Lower lobe of right lung (tissue), 2 donors: ENCODE measurements at regions not wholly inside any gene's neighbourhood (a gene's known extent, or its start where the extent isn't known, plus 50 kb on each side); places are given as distances from the start of the nearest gene placed in this dataset.

Experiments used
- ATAC-seq, 2 donors: fragments of 200-7000 bp; cut with Tn5 transposase; one replicate each; pipeline ENCODE4 v1.9.1; 2020 to 2022; ENCODE audit warnings: mild to moderate bottlenecking in 2 of 2, moderate library complexity in 2 of 2
- DNase-seq: peaks from one replicate; pipeline ENCODE4 v3.0.0-alpha.2; 2020
- H3K27ac ChIP-seq: fragments of 200-600 bp; one replicate; pipeline ENCODE4 v1.8.0; 2022
- H3K27me3 ChIP-seq: fragments of 200-600 bp; one replicate; pipeline ENCODE4 v1.8.0; 2022; ENCODE audit warnings: low read depth
- H3K36me3 ChIP-seq: fragments of 200-600 bp; one replicate; pipeline ENCODE4 v1.8.0; 2022; ENCODE audit warnings: mild to moderate bottlenecking
- H3K4me1 ChIP-seq: fragments of 200-600 bp; one replicate; pipeline ENCODE4 v1.8.0; 2022
- H3K4me3 ChIP-seq: fragments of 200-600 bp; one replicate; pipeline ENCODE4 v1.8.0; 2022; ENCODE audit warnings: mild to moderate bottlenecking
- H3K9me3 ChIP-seq: fragments of 200-600 bp; one replicate; pipeline ENCODE4 v1.8.0; 2022
- CTCF ChIP-seq: fragments of 200-600 bp; IDR thresholded peaks from one replicate; pipeline ENCODE4 v1.8.0; 2022; ENCODE audit warnings: antibody characterized with exemption, mild to moderate bottlenecking
- intact Hi-C: fragments of 100-400 bp; cut with DNase I; formaldehyde crosslinking; loops from one replicate; pipeline ENCODE4 v1.11.0; 2022
- donor health status: DM: no; HTN: yes; CAD: no; lungs with severe emphysema.

- ATAC-seq (no peak), DNase-seq (no peak)
- Histone ChIP-seq H3K9me3 (no peaks in the 10 kb centered on the region), H3K4me3 (no peak overlapping the region), H3K27me3 (no peaks in the 10 kb centered on the region), H3K27ac (no peak overlapping the region), H3K36me3 (no peaks in the 10 kb centered on the region), H3K4me1 (no peaks in the 10 kb centered on the region)
- intact Hi-C loops: no loop called here
- TF ChIP-seq CTCF: no peak
These were observed 497.3 kb downstream of the MTRR start for GRCh38 chr5:8366266-8366665.

- H3K36me3 ChIP-seq: no peaks in the 10 kb centered on the region
- intact Hi-C loops: no loop called here
- no peak for ATAC-seq
- H3K9me3 ChIP-seq: no peaks in the 10 kb centered on the region
- no peak for DNase-seq
- no peak overlapping the region for H3K4me3 ChIP-seq
- no peak overlapping the region for H3K27ac ChIP-seq
- H3K4me1 ChIP-seq: no peaks in the 10 kb centered on the region
- no peak for TF ChIP-seq CTCF
- H3K27me3 ChIP-seq: no peaks in the 10 kb centered on the region
These were observed 507.5 kb downstream of the MTRR start for GRCh38 chr5:8376478-8376877.

GRCh38 chr5:8381972-8382371 is 513.0 kb downstream of the MTRR start:
- Histone ChIP-seq H3K27ac (no peak overlapping the region), H3K36me3 (no peaks in the 10 kb centered on the region), H3K27me3 (no peaks in the 10 kb centered on the region), H3K4me3 (no peak overlapping the region), H3K4me1 (no peaks in the 10 kb centered on the region), H3K9me3 (no peaks in the 10 kb centered on the region)
- no peak for TF ChIP-seq CTCF
- DNase-seq (no peak), ATAC-seq (no peak)
- intact Hi-C loops: no loop called here

- no peaks in the 10 kb centered on the region for H3K9me3 ChIP-seq
These were observed 513.5 kb downstream of the MTRR start for GRCh38 chr5:8382456-8382855.

GRCh38 chr5:8383616-8384015 is 514.7 kb downstream of the MTRR start:
- no peaks in the 10 kb centered on the region for H3K4me1 ChIP-seq
- H3K27ac ChIP-seq: no peak overlapping the region
- H3K4me3 ChIP-seq: no peak overlapping the region
- H3K27me3 ChIP-seq: no peaks in the 10 kb centered on the region
- no peaks in the 10 kb centered on the region for H3K9me3 ChIP-seq
- TF ChIP-seq CTCF: no peak
- intact Hi-C loops: no loop called here
- DNase-seq (no peak), ATAC-seq (no peak)
- no peaks in the 10 kb centered on the region for H3K36me3 ChIP-seq

More at GRCh38 chr5:8382456-8382855, 513.5 kb downstream of the MTRR start:
- no peaks in the 10 kb centered on the region for H3K36me3 ChIP-seq
- H3K27me3 ChIP-seq: no peaks in the 10 kb centered on the region
- DNase-seq (no peak), ATAC-seq (no peak)
- H3K4me3 ChIP-seq: no peak overlapping the region
- H3K27ac ChIP-seq: no peak overlapping the region
- intact Hi-C loops: no loop called here
- H3K4me1 ChIP-seq: no peaks in the 10 kb centered on the region
- no peak for TF ChIP-seq CTCF

- Histone ChIP-seq H3K36me3 (no peaks in the 10 kb centered on the region), H3K9me3 (no peaks in the 10 kb centered on the region), H3K27ac (no peak overlapping the region), H3K4me3 (no peak overlapping the region), H3K4me1 (no peaks in the 10 kb centered on the region), H3K27me3 (no peaks in the 10 kb centered on the region)
- TF ChIP-seq CTCF: no peak
- DNase-seq (no peak), ATAC-seq (no peak)
- intact Hi-C loops: no loop called here
These were observed 517.9 kb downstream of the MTRR start for GRCh38 chr5:8386719-8387288.
